NB4 (cell line): ENCODE measurements at regions not wholly inside any gene's neighbourhood (a gene's known extent, or its start where the extent isn't known, plus 50 kb on each side); places are given as distances from the start of the nearest gene placed in this dataset.

Experiments
- DNase-seq: peaks from one replicate; pipeline ENCODE4 v3.0.0; 2010; ENCODE audit warnings: low read depth
- H3K4me3 ChIP-seq: one replicate; pipeline ENCODE4 v1.5.1; 2011; ENCODE audit warnings: mild to moderate bottlenecking, low read depth, low read length, moderate library complexity
- MYC ChIP-seq: IDR thresholded peaks from 2 replicates; pipeline ENCODE4 v1.6.1; 2011; ENCODE audit warnings: low read depth, low read length
- POLR2A ChIP-seq: IDR thresholded peaks from 2 replicates; pipeline ENCODE4 v1.6.1; 2011; ENCODE audit warnings: mild to moderate bottlenecking; ENCODE audit not compliant: insufficient read length; ENCODE audit errors: extremely low read depth
- TF ChIP-seq, protein P1 (sequence below): IDR thresholded peaks from 2 replicates; pipeline ENCODE4 v1.6.1; 2011; ENCODE audit warnings: low read depth, low read length
- TF ChIP-seq, protein P2 (sequence below): IDR thresholded peaks from one replicate; pipeline ENCODE4 v1.5.1; 2012; ENCODE audit warnings: low read depth, low read length

DNA sequence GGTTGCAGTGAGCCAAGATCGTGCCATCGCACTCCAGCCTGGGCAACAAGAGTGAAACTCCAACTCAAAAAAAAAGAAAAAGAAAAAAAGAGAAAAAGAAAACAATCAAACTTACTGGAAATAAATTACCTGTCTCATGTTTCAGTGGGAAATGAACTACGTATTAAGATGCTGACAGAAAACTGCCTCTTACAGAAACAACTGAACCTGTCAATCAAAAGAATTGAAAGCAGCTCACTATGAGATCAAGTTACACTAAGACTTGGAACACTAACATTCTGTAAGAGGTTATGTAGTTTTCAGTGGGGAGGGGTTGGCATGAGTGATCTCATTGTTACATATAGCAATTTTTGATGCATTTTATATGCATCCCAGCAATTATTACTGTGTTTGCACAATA lies 64.4 kb upstream of the SPATA31E1 start:
- no peak for DNase-seq
- TF ChIP-seq, protein P1, sequence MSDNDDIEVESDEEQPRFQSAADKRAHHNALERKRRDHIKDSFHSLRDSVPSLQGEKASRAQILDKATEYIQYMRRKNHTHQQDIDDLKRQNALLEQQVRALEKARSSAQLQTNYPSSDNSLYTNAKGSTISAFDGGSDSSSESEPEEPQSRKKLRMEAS: no peak
- TF ChIP-seq, protein P2, sequence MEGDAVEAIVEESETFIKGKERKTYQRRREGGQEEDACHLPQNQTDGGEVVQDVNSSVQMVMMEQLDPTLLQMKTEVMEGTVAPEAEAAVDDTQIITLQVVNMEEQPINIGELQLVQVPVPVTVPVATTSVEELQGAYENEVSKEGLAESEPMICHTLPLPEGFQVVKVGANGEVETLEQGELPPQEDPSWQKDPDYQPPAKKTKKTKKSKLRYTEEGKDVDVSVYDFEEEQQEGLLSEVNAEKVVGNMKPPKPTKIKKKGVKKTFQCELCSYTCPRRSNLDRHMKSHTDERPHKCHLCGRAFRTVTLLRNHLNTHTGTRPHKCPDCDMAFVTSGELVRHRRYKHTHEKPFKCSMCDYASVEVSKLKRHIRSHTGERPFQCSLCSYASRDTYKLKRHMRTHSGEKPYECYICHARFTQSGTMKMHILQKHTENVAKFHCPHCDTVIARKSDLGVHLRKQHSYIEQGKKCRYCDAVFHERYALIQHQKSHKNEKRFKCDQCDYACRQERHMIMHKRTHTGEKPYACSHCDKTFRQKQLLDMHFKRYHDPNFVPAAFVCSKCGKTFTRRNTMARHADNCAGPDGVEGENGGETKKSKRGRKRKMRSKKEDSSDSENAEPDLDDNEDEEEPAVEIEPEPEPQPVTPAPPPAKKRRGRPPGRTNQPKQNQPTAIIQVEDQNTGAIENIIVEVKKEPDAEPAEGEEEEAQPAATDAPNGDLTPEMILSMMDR: no peak
- TF ChIP-seq POLR2A (no peak), MYC (no peak)
- no peak overlapping the region for H3K4me3 ChIP-seq

DNA sequence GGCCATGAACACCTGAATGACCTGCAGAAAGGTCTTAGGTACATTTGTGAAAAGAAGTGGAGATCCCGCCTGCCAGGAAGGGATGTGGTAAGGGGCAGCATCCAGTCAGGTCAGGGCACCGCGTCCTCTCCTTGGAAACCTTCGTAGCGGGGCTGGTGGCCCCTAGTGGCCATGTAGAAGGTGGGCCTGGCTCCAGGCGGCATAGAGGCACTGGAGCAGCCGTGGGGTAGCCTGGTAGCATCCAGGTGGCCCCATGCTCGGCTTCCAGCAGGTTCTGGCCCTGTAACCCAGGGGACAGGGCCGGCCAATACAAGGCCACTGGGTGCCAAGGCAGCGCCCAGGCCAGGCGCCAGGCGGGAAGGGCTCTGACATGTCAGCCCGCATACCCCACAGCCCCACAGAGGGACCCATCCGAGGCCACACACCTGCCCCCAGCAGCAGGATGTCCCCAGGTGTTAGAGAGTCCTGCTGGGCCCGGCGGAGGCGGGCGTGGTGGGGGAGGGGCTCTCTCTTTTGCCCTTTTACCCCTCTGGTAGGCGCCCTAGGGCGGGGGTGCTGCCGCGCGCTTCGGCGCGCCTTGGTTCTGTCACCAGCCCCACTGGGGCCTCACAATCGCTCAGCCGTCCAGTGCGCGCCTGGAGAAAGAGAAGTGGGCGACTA lies 58.3 kb upstream of the SPATA31E1 start:
- no peak overlapping the region for H3K4me3 ChIP-seq
- no peak for DNase-seq
- TF ChIP-seq, protein P1: no peak
- TF ChIP-seq, protein P2: no peak
- TF ChIP-seq MYC (no peak), POLR2A (no peak)

DNA sequence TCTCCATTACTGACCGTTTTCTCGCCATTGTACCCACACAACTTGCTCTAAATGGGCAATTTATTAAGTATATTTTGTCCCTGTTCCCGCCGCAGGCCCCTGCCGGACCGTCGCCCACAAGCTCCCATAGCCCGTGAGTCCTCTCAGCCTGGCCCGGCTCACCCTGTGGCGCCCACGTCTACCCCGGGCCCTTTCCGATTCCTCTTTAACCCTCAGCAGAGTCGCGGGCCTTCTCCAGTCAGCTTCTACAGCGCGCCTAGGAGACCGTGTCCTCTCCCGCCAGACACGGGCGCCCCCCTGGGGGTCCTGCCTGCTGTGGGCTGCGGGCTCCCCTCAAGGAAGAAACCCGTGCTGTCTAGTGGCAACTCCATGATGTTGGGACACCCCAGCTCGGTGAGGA lies 57.8 kb upstream of the SPATA31E1 start:
- DNase-seq: no peak
- no peak overlapping the region for H3K4me3 ChIP-seq
- TF ChIP-seq MYC: no peak
- TF ChIP-seq, protein P2: no peak
- TF ChIP-seq, protein P1: no peak
- TF ChIP-seq POLR2A: no peak

DNA sequence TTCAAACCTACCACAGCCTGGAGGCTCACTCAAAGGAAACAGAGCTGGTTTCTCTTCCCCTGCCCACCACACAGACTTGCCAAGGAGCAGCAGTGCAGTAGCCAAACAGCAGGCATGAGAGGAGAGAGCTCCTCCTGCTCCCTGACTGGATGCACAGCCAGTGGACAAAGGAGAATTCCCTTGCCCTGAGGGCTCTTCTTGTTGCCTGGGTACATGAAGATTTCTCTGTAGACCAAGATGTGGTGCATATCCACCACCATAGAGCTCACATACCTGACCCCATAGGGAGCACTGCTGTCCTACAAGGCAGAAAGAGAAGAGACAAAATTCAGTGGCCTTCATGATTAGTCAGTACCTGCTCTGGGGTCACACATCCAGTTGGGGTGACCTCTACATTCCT lies 56.3 kb upstream of the SPATA31E1 start:
- TF ChIP-seq POLR2A (no peak), MYC (no peak)
- TF ChIP-seq, protein P2: no peak
- TF ChIP-seq, protein P1: no peak
- DNase-seq: no peak
- H3K4me3 ChIP-seq: no peak overlapping the region

DNA sequence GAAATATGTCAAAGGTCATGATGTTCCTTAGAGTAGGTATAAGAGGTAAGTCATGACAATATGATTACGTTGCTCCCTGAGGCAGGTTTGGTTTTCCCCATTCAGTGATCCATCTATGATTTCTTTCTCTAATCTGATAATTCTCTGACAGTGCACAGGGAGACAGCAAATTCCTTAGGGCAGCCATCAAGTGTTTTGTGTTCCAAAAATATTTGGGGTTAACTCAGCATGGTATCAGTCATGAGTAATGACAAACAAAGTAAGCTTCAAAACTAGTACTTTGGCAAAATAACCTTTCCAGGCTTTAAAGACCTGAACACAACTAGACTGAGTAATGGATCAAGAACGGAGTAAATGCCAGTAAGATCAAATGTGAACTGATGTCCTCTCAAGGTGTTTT lies 55.3 kb upstream of the SPATA31E1 start:
- DNase-seq: no peak
- no peak overlapping the region for H3K4me3 ChIP-seq
- TF ChIP-seq MYC: no peak

DNA sequence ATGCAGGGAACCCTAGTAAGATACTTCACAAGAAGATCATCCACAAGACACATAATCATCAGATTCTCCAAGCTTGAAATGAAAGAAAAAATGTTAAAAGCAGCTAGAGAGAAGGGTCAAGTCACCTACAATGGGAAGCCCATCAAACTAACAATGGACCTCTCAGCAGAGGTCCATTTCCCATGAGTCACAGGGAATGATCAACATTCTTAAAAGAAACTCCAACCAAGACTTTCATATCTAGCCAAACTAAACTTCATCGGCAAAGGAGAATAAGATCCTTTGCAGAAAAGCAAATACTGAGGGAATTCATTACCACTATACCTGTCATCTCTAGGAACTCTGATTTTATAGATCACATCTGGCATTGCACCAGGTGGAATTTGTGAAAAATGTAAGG lies 52.9 kb upstream of the SPATA31E1 start:
- no peak for DNase-seq
- no peak overlapping the region for H3K4me3 ChIP-seq
- TF ChIP-seq, protein P2: no peak
- TF ChIP-seq POLR2A: no peak
- TF ChIP-seq, protein P1: no peak
- TF ChIP-seq MYC: no peak
